Right hindlimb (tissue), 1 donor: ENCODE measurements at regions not wholly inside any gene's neighbourhood (a gene's known extent, or its start where the extent isn't known, plus 50 kb on each side); places are given as distances from the start of the nearest gene placed in this dataset.

Experiments used
- DNase-seq: peaks from one replicate; pipeline ENCODE4 v3.0.0-alpha.2; 2018

- DNase-seq, result no peak
Observed at GRCh38 chr1:233520261-233521191, 93.4 kb upstream of the KCNK1 start.

GRCh38 chr1:233523047-233523446 is 90.9 kb upstream of the KCNK1 start:
- no peak for DNase-seq

GRCh38 chr1:233527818-233528217 is 86.1 kb upstream of the KCNK1 start:
- DNase-seq, result no peak

- no peak for DNase-seq
Observed at GRCh38 chr1:233530665-233531386, 83.1 kb upstream of the KCNK1 start.

GRCh38 chr1:233540816-233541215 is 73.1 kb upstream of the KCNK1 start:
- no peak for DNase-seq

GRCh38 chr1:233543338-233544255 is 70.3 kb upstream of the KCNK1 start:
- no peak for DNase-seq

GRCh38 chr1:233544304-233544703 is 69.6 kb upstream of the KCNK1 start:
- DNase-seq, result no peak

- DNase-seq, result no peak
Observed at GRCh38 chr1:233547726-233548125, 66.2 kb upstream of the KCNK1 start.

GRCh38 chr1:233549404-233549803 is 64.5 kb upstream of the KCNK1 start:
- no peak for DNase-seq

GRCh38 chr1:233549917-233550316 is 64.0 kb upstream of the KCNK1 start:
- DNase-seq, result no peak

GRCh38 chr1:233554037-233554436 is 59.9 kb upstream of the KCNK1 start:
- no peak for DNase-seq

- no peak for DNase-seq
Observed at GRCh38 chr1:233561708-233562426, 52.0 kb upstream of the KCNK1 start.
